HG03139 (cell line): ENCODE measurements at regions not wholly inside any gene's neighbourhood (a gene's known extent, or its start where the extent isn't known, plus 50 kb on each side); places are given as distances from the start of the nearest gene placed in this dataset.

Source experiments
- ATAC-seq: cut with Tn5 transposase; IDR thresholded peaks from one replicate; pipeline ENCODE4 v1.9.1; 2021; ENCODE audit not compliant: unreplicated experiment

DNA sequence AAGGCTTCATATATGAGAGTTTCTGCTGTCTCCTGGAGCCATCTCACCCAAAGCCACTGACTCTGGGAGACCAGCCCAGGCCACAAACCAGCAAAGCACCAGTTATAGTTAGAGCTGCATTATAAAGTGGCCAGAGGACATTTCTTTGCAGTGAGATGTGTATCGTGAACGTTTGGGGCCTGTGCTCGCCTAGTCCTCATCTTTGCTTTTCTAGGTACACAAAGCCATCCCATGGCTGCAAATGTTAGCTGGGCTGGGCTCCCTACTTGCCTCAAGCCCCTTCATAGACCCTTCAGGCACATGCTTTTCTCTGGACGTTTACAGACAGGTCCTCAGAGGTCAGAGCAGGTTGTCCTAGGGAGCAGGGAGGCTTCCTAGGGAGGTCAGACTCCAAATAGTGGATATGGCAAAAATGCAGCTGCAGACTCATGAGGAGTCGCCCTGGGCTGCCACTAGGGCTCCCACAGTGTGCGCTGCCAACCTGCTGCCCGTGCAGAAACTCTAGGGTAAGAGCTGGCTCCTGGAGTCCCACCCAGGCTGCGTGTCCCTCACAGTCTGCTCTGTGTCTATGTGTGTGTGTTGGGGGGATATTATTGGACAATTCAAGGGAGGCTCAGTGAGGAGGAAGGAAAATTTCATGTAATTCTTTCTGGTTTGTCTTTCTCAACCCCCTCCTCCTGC, 141.0 kb downstream of the RPIA start:
- ATAC-seq, result no peak

DNA sequence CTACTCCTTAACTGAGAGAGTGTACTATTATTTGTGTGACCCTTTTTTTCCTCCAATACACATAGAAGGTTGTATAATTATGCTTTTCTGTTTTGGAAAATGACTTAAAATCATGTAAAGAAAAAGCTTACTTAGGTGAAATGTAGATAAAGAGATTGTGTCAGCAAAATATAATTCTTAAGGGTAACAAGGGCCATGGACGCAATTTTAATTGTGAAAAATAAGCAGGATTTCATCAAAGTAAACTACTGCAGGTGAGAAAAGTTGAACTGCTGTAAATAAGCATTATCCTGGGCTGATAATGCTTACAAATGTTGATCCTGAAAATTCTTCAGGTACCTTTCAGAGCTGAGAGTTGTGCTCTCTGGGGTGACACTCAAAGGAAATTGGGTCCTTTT, 141.5 kb downstream of the RPIA start:
- no peak for ATAC-seq

GRCh38 chr2:88834376-88834775, 142.9 kb downstream of the RPIA start:
- no peak for ATAC-seq

DNA sequence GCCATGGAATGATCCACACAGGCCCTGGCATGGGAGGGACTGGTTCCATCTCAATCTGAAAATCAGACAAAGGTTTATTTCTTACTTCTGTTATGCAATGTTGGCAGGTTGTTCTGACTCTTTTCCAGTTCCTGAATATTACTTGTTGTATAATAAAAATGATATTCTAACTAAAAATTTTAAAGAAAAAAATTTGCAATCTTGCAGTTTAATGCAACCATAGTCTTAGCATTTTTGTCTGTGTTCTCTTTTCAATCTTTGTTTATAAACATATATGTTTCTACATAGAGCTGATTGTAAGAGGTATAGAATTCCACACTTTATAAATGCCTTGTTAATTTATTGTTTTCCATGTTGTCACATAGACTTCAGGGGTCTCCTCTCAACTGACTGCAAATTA, 143.4 kb downstream of the RPIA start:
- no peak for ATAC-seq

GRCh38 chr2:88835726-88836125, 144.3 kb downstream of the RPIA start:
- ATAC-seq, result no peak

- no peak for ATAC-seq
Observed at GRCh38 chr2:88836351-88836750, 144.9 kb downstream of the RPIA start.

DNA sequence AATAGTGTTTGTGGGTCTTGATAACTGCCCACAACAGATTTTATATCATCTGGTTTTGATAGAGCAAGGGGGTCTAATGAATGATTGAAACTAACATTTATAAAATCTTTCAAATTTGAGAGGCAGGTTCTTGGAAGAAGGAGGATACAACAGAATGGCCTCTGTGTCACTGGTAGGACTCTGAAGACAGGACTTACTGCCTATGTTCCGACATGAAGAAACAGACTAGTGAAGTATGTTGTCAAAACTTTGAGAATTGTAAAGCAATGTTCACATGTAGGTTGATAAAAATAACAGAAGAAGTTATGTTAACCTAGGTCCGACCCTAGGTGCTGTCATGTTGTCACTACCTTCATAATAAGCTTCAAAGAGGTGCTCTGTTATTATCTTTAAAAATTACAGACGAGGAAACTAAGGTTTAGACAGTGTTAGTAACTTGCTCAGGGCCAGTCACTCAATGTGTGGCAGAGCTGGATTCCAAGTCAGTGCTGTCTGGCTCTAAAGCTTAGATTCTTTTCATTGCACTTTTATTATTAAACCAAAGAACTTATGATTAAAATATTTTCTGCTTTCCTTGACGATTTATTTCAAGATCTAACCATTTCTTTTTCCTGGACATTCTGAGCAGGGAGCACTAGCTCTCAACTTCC, 146.2 kb downstream of the RPIA start:
- no peak for ATAC-seq

GRCh38 chr2:88838165-88838635, 146.7 kb downstream of the RPIA start:
- ATAC-seq, result peak; percentile 80

GRCh38 chr2:88841224-88841929, 149.9 kb downstream of the RPIA start:
- ATAC-seq, result no peak

- no peak for ATAC-seq
Observed at GRCh38 chr2:88842656-88843460, 151.4 kb downstream of the RPIA start.

DNA sequence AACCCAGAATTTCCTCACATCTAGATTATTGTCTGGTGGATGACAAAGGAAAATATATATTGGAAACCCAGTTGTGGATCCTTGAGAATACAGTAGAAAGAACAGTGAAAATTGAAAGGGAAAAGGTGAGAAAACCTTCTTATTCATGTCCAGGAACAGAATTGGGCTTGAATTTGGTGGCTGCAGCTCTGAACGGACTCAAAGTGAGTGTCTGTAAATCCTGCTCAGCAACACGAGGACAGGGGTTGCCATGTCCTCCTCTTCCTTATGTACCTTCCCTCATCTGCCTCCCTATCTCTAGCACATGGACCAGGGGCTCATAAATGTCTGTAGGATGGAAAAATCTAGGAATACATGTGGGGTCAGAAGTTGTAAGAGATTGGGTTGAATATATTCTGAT, 152.2 kb downstream of the RPIA start:
- ATAC-seq, result no peak

DNA sequence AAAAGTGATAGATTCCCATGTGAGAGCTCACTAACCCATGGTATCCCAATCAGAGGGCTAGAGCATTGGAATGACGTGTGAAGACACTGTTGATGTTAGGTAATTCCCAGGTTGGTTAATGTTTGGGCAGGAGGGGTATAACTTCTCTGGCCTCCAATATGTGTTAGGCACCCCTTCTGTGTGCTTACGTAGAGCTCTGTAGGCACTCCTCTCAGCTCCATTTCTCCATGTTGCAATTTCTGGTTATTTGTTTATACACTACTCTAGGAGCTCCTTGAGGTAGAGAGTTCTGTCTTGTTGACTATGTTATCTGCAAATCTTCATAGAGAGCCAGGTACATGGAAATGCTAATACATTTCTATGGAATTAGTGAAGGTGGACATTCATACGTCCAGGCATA, 153.5 kb downstream of the RPIA start:
- ATAC-seq, result no peak

GRCh38 chr2:88845772-88846661, 154.5 kb downstream of the RPIA start:
- ATAC-seq, result peak; percentile 84

DNA sequence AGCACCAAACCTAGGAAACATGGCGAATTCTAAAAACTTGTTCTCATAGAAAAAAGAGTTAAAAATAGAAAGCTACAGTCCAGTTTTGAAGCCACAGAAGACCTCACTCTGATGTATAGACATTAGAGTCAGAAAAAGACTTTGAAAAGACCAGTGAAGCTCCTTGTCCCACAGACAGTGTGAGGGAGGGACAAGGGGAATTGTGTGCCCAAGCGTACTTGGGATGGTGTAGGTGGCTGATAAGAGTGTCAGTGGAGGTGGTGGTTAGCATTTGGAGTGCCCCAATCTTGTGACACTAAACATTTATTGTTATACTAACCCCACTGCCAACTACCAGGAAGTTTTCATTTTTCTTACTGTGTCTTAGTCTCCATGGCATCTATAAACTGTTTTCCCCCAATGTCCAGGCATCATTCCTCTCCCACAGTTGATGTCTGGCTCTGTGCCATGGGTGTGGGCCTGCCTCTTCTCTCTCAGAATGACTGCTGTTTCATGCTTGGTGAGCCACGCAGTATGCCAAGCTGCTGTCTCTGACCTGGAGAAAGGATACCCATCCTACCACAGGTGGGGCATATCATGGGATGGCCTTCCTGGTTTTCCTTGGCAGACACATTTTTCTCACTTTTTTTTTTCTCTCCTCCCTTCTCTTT, 161.4 kb downstream of the RPIA start:
- ATAC-seq, result no peak

DNA sequence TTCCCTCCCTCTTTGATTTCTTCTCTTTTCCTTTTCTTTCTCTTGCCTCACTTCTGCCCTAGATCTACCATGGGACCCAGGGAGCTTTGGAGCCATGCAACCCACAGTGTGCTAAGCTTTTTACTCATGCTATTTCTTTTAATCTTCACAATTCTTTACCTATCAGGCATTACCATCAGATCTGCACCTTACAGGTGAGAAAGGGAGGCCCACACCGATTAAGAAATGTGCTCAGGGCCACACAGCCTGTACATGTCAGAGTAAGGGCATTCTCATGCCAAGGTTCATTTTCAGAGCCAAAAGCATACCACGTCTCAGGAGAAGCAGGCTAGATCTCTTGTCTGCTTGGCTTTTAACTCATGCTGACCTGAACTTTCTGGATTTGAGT, 161.9 kb downstream of the RPIA start:
- ATAC-seq, result no peak

GRCh38 chr2:88854528-88854927, 163.1 kb downstream of the RPIA start:
- ATAC-seq, result no peak

DNA sequence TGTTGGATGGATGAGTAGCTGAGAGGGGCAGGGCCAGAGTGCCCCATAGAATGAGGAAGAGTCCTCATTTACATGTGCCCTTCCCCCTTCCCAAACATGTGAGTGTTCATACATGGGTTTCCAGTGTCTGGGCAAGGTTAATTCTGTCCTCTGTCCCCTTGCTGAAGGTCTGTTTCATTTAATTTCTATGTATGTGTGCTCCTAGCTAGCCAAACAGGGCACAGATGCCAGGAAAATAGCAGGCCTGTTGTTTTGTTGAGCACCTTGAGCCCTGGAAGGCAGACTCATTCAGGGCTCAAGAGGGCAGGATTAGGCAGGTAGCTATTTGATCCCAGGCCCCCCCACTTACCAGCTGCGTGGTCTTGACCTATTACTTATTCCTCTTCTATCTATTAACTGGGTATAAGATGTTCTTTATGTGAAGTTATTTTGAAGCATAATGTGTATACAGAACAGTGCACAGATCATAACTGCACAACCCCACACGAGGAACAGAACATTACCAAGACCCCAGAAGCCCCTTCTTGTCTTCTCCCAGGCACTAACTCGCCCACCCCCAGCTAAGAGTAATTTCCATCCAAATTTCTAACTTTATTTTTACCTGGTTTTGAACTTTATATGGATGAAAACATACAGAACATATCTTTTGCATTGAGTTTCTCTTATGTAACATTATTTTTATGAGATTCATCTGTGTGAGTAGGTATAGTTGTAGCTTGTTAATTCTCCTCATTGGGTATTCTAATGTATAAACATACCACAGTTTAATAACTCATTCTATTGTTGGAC, 164.3 kb downstream of the RPIA start:
- peak; percentile 33 for ATAC-seq

- ATAC-seq, result peak; percentile 9
Observed at GRCh38 chr2:88856409-88857135, 165.1 kb downstream of the RPIA start.
